WERI-Rb-1 (cell line): ENCODE measurements at regions not wholly inside any gene's neighbourhood (a gene's known extent, or its start where the extent isn't known, plus 50 kb on each side); places are given as distances from the start of the nearest gene placed in this dataset.

ENCODE experiments used
- DNase-seq: peaks from one replicate; pipeline ENCODE4 v3.0.0-alpha.2; 2020
- H3K27ac ChIP-seq: fragments of 250-450 bp; sonication (Bioruptor Pico); 2 replicates; pipeline ENCODE4 v1.5.1; 2020; ENCODE audit warnings: mild to moderate bottlenecking, moderate library complexity
- H3K27me3 ChIP-seq: fragments of 250-450 bp; sonication (Bioruptor Pico); 2 replicates; pipeline ENCODE4 v1.5.1; 2021; ENCODE audit warnings: mild to moderate bottlenecking, low read depth, moderate library complexity; ENCODE audit not compliant: insufficient read depth, severe bottlenecking
- H3K36me3 ChIP-seq: fragments of 250-450 bp; sonication (Bioruptor Pico); 2 replicates; pipeline ENCODE4 v1.5.1; 2020; ENCODE audit warnings: mild to moderate bottlenecking, moderate library complexity
- H3K4me3 ChIP-seq: 2 replicates; pipeline ENCODE4 v1.5.1; 2011; ENCODE audit warnings: low read depth, mild to moderate bottlenecking, control low read depth, low read length
- H3K9me3 ChIP-seq: fragments of 250-450 bp; sonication (Bioruptor Pico); 2 replicates; pipeline ENCODE4 v1.5.1; 2021; ENCODE audit warnings: mild to moderate bottlenecking, moderate library complexity; ENCODE audit not compliant: severe bottlenecking
- CTCF ChIP-seq: IDR thresholded peaks from 2 replicates; pipeline ENCODE4 v1.5.1; 2011; ENCODE audit warnings: low read depth, mild to moderate bottlenecking, control low read depth, inconsistent platforms, low read length

- Histone ChIP-seq H3K4me3 (no peak overlapping the region), H3K36me3 (no peaks in the 10 kb centered on the region), H3K9me3 (no peaks in the 10 kb centered on the region), H3K27me3 (no peaks in the 10 kb centered on the region), H3K27ac (no peak overlapping the region)
- TF ChIP-seq CTCF, result no peak; the same call in 1 of the 2 replicates
- DNase-seq, result peak; percentile 62
These were observed 287.9 kb upstream of the PODXL start for GRCh38 chr7:131844369-131844768.

- no peak overlapping the region for H3K4me3 ChIP-seq
- H3K36me3 ChIP-seq, result no peaks in the 10 kb centered on the region
- no peak overlapping the region for H3K27ac ChIP-seq
- DNase-seq, result no peak
- H3K27me3 ChIP-seq, result no peaks in the 10 kb centered on the region
- no peak for TF ChIP-seq CTCF
- no peaks in the 10 kb centered on the region for H3K9me3 ChIP-seq
These were observed 287.5 kb upstream of the PODXL start for GRCh38 chr7:131843898-131844331.

GRCh38 chr7:131839967-131840690 is 283.7 kb upstream of the PODXL start:
- Histone ChIP-seq H3K4me3 (no peak overlapping the region), H3K27me3 (no peaks in the 10 kb centered on the region), H3K27ac (no peak overlapping the region), H3K36me3 (no peaks in the 10 kb centered on the region), H3K9me3 (no peaks in the 10 kb centered on the region)
- DNase-seq, result no peak
- no peak for TF ChIP-seq CTCF

- no peak overlapping the region for H3K4me3 ChIP-seq
- TF ChIP-seq CTCF, result peak; percentile 55
- peak; percentile 30 for DNase-seq
- H3K36me3 ChIP-seq, result no peaks in the 10 kb centered on the region
- H3K9me3 ChIP-seq, result no peaks in the 10 kb centered on the region
- H3K27me3 ChIP-seq, result no peaks in the 10 kb centered on the region
- no peak overlapping the region for H3K27ac ChIP-seq
These were observed 280.3 kb upstream of the PODXL start for GRCh38 chr7:131836733-131837132.

GRCh38 chr7:131835141-131835540 is 278.7 kb upstream of the PODXL start:
- no peaks in the 10 kb centered on the region for H3K36me3 ChIP-seq
- TF ChIP-seq CTCF, result no peak
- peak; percentile 18 for DNase-seq
- H3K27ac ChIP-seq, result no peak overlapping the region
- no peaks in the 10 kb centered on the region for H3K9me3 ChIP-seq
- H3K27me3 ChIP-seq, result no peaks in the 10 kb centered on the region
- no peak overlapping the region for H3K4me3 ChIP-seq

- Histone ChIP-seq H3K27me3 (no peaks in the 10 kb centered on the region), H3K36me3 (no peaks in the 10 kb centered on the region)
- peak; percentile 42 for DNase-seq
These were observed 274.3 kb upstream of the PODXL start for GRCh38 chr7:131830681-131831080.

More at GRCh38 chr7:131830681-131831080, 274.3 kb upstream of the PODXL start:
- peak overlapping the region; percentile 82 for H3K27ac ChIP-seq
- H3K9me3 ChIP-seq, result peaks cover 5% of the 10 kb centered on the region
- H3K4me3 ChIP-seq, result peak overlapping the region; percentile 50
- TF ChIP-seq CTCF, result no peak
